Glutamatergic neuron (in vitro differentiated cells): ENCODE measurements at regions not wholly inside any gene's neighbourhood (a gene's known extent, or its start where the extent isn't known, plus 50 kb on each side); places are given as distances from the start of the nearest gene placed in this dataset.
A peak's percentile ranks its signal among the peaks of the same experiment; 100 is the strongest.

Experiments
- DNase-seq: peaks from one replicate; pipeline ENCODE4 v3.0.0; 2022
- H3K27ac Mint-ChIP-seq: one replicate; pipeline ENCODE4 v1.8.0; 2020; ENCODE audit warnings: mild to moderate bottlenecking, mixed read lengths, inconsistent platforms; ENCODE audit not compliant: unreplicated experiment
- H3K27me3 Mint-ChIP-seq: one replicate; pipeline ENCODE4 v1.8.0; 2020; ENCODE audit warnings: mild to moderate bottlenecking, moderate library complexity, mixed read lengths, inconsistent platforms; ENCODE audit not compliant: unreplicated experiment
- H3K36me3 Mint-ChIP-seq: one replicate; pipeline ENCODE4 v1.8.0; 2020; ENCODE audit warnings: mild to moderate bottlenecking, mixed read lengths, inconsistent platforms; ENCODE audit not compliant: unreplicated experiment
- H3K4me1 Mint-ChIP-seq: one replicate; pipeline ENCODE4 v1.8.0; 2020; ENCODE audit warnings: mild to moderate bottlenecking, low read depth, mixed read lengths, inconsistent platforms; ENCODE audit not compliant: unreplicated experiment
- H3K4me3 Mint-ChIP-seq: one replicate; pipeline ENCODE4 v1.8.0; 2020; ENCODE audit warnings: mild to moderate bottlenecking, mixed read lengths, inconsistent platforms; ENCODE audit not compliant: unreplicated experiment
- H3K9me3 Mint-ChIP-seq: one replicate; pipeline ENCODE4 v1.8.0; 2020; ENCODE audit warnings: mild to moderate bottlenecking, moderate library complexity, mixed read lengths, inconsistent platforms; ENCODE audit not compliant: unreplicated experiment
- TF ChIP-seq, protein P1 (sequence below): fragments of 200-600 bp; sonication (generic); IDR thresholded peaks from one replicate; pipeline ENCODE4 v1.5.0; 2021; ENCODE audit not compliant: partially characterized antibody, unreplicated experiment

DNA sequence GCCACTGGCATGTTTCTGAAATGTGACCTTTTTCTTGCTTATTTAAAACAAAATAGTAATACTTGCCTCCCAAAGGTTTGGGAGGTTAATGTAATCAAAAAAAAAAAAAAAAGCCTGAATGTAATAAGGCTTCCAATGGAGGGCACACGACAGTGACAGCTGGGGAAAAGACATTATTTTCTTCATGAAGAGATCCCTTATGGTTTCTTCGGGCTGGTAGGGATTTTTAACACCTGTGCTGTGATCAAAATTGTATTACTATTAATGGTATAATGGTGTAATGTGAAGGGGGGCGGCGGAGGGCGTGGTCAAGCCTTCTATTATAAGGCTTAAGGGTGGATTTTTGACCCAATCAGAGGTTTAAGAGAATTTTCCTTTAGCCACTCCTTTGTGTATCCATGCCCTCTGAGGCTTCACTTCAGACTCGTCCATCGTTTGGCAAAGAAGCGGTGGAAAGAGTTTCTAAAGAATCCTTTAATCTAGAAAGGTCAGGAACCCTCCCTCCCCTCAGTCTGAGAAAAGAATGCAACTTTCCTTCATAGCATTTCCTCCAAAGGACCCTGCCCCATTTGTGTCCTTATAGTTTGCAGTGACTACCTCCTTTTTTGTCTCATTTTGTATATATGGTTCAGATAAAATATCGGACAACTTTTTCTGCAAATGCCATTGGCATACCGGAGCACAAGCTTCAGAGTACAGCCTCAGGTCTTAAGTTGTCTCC, 89.5 kb upstream of the CHD2 start:
- Mint-ChIP-seq H3K27ac (peak overlapping the region; percentile 100), H3K9me3 (peaks cover 20% of the 10 kb centered on the region), H3K4me3 (peak overlapping the region; percentile 94), H3K36me3 (no peaks in the 10 kb centered on the region), H3K4me1 (peaks cover 8% of the 10 kb centered on the region), H3K27me3 (peaks cover 5% of the 10 kb centered on the region)
- peak; percentile 68 for DNase-seq
- TF ChIP-seq, protein P1, sequence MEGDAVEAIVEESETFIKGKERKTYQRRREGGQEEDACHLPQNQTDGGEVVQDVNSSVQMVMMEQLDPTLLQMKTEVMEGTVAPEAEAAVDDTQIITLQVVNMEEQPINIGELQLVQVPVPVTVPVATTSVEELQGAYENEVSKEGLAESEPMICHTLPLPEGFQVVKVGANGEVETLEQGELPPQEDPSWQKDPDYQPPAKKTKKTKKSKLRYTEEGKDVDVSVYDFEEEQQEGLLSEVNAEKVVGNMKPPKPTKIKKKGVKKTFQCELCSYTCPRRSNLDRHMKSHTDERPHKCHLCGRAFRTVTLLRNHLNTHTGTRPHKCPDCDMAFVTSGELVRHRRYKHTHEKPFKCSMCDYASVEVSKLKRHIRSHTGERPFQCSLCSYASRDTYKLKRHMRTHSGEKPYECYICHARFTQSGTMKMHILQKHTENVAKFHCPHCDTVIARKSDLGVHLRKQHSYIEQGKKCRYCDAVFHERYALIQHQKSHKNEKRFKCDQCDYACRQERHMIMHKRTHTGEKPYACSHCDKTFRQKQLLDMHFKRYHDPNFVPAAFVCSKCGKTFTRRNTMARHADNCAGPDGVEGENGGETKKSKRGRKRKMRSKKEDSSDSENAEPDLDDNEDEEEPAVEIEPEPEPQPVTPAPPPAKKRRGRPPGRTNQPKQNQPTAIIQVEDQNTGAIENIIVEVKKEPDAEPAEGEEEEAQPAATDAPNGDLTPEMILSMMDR, result no peak

DNA sequence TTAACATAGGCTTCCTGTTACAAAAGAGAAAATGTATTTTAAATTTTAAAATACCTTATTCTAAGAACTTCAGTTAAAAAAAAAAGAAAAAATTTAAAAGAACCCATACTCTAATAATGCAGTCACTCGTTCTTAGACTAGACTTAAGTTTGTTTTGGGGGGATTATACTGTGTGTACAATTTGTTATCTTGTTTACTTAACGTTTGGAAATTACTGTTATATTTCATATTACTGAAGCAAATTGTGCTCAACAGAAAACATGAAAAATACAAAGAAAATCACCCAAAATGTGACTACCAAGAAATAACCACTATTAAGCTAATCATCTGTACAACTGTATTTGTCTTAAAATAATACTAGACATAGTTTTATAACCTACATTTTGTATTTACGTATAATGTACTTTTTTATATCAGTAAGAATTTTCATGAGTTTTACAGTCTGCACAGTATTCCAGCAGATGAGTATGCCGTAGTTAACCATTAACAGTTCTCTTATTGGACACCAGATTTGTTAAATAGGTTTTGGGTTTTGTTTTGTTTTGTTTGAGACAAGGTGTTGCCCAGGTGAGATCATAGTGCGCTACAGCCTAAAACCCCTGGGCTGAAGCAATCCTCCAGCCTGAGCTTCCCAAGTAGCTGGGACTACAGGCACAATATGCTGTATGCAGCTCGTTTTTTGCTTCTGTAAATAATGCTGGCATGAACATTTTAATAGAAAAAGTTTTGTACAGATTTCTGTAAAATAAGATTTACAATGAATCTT, 88.8 kb upstream of the CHD2 start:
- Mint-ChIP-seq H3K36me3 (no peaks in the 10 kb centered on the region), H3K4me3 (peak overlapping the region; percentile 94), H3K4me1 (peaks cover 8% of the 10 kb centered on the region), H3K27ac (peak overlapping the region; percentile 100), H3K9me3 (peaks cover 18% of the 10 kb centered on the region), H3K27me3 (peaks cover 5% of the 10 kb centered on the region)
- TF ChIP-seq, protein P1, result no peak
- no peak for DNase-seq

DNA sequence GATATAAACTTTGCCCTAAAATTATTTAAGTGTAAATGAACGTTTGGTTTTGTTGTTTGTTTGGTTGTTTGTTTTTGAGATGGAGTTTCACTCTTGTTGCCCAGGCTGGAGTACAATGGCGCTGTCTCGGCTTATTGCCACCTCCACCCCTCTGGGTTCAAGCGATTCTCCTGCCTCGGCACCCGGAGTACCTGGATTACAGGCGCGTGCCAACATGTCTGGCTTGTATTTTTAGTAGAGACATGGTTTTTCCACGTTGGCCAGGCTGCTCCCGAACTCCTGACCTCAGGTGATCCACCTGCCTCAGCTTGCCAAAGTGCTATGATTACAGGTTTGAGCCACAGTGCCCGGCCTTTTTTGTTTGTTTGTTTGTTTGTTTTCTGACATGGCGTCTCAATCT, 87.9 kb upstream of the CHD2 start:
- H3K27me3 Mint-ChIP-seq, result peaks cover 5% of the 10 kb centered on the region
- no peak overlapping the region for H3K4me3 Mint-ChIP-seq
- TF ChIP-seq, protein P1, result no peak
- peaks cover 17% of the 10 kb centered on the region for H3K9me3 Mint-ChIP-seq
- peaks cover 8% of the 10 kb centered on the region for H3K4me1 Mint-ChIP-seq
- H3K27ac Mint-ChIP-seq, result peak overlapping the region; percentile 43
- DNase-seq, result no peak
- H3K36me3 Mint-ChIP-seq, result no peaks in the 10 kb centered on the region

DNA sequence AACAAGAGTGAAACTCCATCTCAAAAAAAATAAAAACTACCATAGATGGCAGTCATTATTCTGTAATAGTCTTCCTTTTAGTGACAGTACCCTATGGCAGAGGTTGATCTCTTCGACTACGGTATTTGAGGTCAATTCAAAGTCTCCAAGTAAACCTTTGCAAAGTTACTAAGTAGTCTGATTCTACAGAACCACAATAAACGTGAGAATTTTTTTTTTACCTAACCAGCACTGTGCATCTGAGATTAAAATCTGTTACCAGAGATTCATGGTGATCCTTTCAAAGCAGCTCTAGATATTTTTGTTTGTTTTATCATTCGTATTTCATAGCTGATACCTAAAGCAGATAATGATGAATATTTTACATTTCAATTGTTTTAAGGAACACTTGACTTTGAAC, 86.6 kb upstream of the CHD2 start:
- Mint-ChIP-seq H3K4me1 (peaks cover 10% of the 10 kb centered on the region), H3K9me3 (peaks cover 14% of the 10 kb centered on the region), H3K4me3 (no peak overlapping the region), H3K36me3 (no peaks in the 10 kb centered on the region), H3K27me3 (peaks cover 5% of the 10 kb centered on the region), H3K27ac (no peak overlapping the region)
- DNase-seq, result no peak
- TF ChIP-seq, protein P1, result no peak
